ENCODE measurements at regions not wholly inside any gene's neighbourhood (a gene's known extent, or its start where the extent isn't known, plus 50 kb on each side); places are given as distances from the start of the nearest gene placed in this dataset.

- TF ChIP-seq POLR2AphosphoS5 (IDR thresholded peaks at IDR 0.05; ENCODE audit: low read depth, low read length) (no peak), ZBTB34 (CRISPR knock-in tag; IDR thresholded peaks at IDR 0.05) (no peak), SALL1 (CRISPR knock-in tag; IDR thresholded peaks at IDR 0.05) (no peak), SP1 (IDR thresholded peaks at IDR 0.05) (no peak), SP1 (CRISPR knock-in tag; IDR thresholded peaks at IDR 0.05) (no peak), HNF4G (IDR thresholded peaks at IDR 0.05; ENCODE audit: borderline replicate concordance, low read depth, low read length) (no peak), HNF4G (CRISPR knock-in tag; IDR thresholded peaks at IDR 0.05; ENCODE audit: borderline replicate concordance, low read depth) (no peak), SIN3A (IDR thresholded peaks at IDR 0.05; ENCODE audit: borderline replicate concordance, low read depth, low read length) (no peak), MAX (IDR thresholded peaks at IDR 0.05) (no peak)
Observed at GRCh38 chr9:13534006-13534405, 254.5 kb upstream of the MPDZ start.
